Eye (tissue), 1 donor: ENCODE measurements at regions not wholly inside any gene's neighbourhood (a gene's known extent, or its start where the extent isn't known, plus 50 kb on each side); places are given as distances from the start of the nearest gene placed in this dataset.
"Not testable (repeated sequence)": the region's sequence is repeated elsewhere in the genome, so short reads cannot be mapped to it uniquely, and the experiment has no call there.

Source experiments
- DNase-seq: peaks from one replicate; pipeline ENCODE4 v3.0.0-alpha.2; 2015

DNA sequence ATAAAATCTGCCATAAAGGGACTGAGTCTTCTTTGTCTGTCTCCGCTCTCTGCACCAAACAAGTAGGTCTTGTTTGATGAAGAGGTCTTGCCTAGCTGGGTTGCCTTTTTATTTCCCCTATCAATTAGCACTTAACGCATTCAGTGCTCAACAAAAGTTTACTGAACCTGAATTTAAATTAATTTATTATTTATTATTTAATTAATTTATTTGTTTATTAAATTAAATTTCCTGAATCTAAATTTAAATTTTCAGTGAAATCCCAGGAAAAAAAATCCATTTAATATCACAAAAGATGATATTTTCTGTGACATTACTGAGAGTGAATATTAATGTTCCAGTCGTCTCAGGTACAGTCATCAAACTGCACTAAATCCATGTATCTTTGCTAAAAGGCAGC is 164.9 kb upstream of the AGTR1 start:
- DNase-seq: no peak

DNA sequence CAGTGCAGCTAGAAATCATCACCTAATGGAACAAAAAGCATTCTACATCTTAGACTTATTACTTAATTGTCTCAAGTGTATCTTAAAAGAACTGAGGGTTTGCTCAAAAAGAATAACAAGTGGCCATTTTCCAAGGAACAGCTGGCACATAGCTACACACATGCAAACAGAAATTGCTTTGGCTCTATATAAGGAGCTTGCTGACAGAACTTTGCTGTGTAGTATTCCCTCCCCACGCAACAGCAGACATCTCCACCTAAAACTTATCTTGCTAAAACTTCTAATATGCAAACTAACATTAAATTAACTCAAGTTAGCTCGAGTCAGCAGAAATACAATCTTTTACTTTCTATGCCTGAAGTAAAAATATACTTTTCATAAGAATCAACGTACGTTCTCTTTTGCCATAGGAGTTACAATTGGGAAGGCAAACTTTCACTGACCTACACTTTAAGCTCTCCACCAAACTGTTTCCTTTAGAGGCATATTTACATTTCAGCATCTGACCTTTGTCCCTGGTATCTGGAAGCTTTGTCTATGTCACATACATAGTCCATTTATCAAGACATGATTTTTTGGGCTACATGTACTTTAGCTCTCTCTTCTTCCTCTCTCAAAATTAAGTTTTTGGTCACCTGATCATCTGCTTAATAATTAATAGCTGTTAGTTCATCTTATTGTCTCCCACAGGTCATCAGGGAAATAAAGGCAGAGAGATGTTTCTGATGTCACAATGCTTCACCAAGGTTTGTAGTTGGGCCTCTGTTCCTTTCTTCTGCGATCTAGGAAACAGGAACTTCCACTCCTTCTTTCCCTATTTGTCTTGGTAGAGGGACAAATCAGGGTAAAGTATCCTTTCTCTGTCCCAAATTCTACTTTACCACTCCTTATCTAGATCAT is 163.4 kb upstream of the AGTR1 start:
- no peak for DNase-seq

DNA sequence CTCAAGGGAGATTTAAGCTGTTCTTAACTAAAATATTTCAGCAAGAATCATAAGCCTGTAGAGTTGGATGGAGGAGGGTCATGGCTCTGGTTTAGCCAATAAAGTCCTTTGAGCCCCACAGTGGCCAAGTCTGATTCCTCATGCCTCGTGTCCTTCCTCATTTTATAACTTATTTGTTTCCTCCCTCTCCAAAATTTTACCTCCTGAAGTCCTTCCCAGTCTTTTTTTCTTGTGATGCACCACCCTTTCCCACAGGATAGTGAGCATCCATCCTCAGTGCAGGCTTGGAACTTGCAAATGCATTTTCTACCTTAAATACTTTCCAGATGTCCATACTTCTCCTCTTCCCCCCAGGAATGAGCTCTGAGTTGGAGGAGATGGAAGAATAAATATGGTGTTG is 162.7 kb upstream of the AGTR1 start:
- no peak for DNase-seq

DNA sequence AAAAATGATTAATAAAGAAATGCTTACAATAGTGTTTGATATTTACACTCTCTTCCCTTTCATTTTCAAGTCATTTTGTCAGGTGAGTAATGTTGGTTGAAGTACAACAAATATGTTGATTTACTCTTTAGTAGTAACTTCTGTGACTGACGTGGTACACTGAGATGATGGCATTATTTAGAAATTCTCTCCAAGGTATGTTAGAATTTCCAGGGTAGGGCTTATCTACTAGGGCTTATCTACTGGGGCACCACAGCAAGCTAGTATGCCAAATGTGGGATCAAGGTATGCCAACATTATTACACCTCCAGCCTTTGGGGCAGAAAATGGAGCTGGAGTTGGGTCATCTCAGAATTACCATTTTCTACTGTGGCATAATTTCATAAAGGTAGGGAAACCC is 157.4 kb upstream of the AGTR1 start:
- DNase-seq: no peak

DNA sequence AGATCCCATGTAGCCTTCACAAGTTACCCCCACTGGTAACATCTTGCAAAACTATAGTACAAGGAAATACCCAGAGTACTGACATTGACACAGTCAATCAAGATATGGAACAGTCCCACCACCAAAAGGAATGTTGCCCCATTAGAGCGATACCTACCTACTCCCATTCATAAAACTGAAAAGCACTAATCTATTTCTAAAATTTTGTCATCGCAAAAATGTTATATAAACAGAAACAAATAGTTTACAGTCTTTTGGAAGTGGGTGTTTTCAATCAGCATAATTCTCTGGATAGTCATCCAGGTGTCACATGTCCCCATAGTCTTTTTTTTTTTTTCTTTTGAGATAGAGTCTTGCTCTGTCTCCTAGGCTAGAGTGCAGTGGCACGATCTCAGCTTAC is 156.9 kb upstream of the AGTR1 start:
- DNase-seq: no peak

DNA sequence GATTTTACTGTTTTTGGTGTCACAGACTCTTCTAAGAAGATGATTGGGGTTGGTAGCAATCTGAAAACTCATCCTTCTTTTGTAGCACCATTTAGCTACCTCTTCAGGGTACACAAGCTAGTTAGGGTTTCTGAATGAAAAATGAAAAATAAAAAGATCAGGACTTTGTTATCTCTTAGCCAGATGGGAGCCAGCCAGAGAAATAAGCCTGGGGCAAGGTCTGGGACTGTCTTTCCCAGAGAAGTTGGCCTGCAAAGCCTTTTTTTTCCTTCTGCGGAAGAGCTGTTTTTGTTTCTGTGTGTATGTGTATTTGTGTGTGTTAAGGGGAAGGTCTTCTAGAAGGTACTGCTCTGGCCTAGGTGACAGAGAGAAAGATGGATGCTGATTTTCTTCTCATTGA is 150.7 kb upstream of the AGTR1 start:
- no peak for DNase-seq

DNA sequence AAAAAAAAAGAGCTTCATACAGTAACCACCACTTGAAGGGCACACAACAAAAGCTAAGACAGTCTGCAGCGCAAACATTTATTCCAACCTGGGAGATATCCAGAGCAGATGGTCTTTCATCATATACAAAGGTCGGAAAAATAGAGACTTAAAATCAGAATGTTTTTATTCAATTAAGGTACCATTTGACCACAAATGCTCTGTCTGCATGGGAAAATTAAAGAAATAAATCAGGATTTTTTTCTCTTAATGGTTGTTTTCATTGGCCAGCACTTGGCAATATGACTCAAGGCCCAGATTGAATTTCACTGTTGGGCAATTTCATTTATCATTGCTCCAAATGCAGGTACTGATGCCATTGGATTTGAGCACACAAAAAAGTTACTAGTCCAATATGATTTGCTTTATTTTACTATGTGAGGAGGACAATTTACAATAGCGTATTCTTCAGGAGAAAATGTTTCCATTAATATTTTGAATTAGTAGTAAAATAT is 145.9 kb upstream of the AGTR1 start:
- no peak for DNase-seq

DNA sequence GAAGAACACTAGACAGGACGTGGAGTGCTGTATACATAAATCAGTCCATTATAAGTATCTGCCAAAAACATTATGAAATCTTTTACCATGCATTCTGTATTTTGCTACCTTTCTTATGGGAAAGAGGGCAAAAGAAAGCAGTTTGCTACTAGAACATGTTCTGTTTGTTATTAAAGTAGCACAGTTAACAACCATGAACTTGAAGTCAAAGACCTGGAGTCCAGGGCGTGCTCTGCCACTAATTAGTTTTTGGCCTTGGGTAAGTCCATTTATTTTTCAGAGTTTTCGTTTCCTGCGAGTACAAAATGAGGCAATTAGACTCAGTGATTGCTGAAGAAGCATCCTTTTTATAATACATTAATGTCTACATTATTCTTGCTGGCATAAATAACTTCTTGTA is 143.3 kb upstream of the AGTR1 start:
- no peak for DNase-seq

DNA sequence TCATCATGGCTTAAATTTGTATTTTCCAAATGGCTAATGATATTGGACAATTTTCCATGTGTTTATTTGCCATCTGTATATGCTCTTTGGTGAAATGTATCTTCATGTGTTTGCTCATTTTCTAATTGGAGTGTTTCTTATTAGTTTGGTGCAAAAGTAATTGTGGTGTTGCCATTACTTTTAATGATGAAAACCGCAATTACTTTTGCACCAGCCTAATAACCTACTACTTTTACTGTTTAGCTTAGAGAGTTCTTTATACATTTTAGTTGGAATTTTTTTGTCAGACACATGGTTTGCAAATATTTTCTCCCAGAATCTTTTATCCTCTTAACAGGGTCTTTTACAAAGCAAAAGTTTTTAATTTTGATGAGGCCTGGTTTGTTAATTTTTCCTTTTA is 141.0 kb upstream of the AGTR1 start:
- no peak for DNase-seq

DNA sequence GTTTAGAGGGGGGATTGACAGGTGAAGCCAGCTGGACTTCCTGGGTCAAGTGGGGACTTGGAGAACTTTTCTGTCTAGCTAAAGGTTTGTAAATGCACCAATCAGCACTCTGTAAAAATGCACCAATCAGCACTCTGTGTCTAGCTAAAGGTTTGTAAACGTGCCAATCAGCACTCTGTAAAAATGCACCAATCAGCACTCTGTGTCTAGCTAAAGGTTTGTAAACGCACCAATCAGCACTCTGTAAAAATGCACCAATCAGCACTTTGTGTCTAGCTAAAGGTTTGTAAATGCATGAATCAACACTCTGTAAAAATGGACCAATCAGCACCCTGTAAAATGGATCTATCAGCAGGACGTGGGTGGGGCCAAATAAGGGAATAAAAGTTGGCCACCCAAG is 120.1 kb upstream of the AGTR1 start:
- not testable (repeated sequence) for DNase-seq

DNA sequence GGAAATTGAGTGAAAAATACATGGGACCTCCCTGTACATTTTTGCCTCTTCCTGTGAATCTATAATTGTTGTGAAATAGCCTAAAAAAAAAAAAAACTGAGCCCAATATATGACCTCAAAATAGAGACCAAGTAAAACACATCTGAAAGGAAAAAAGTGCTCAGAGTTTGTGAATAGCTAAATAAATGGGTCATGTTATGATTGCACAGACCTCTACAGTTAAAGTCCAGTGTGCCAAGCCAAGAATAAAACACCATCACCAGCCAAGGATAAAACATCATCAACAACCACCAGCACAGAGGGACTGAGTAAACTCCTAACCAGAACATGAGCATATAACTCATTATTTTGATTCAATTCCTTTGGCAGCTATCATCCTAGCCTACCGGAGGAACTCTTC is 115.6 kb upstream of the AGTR1 start:
- no peak for DNase-seq

DNA sequence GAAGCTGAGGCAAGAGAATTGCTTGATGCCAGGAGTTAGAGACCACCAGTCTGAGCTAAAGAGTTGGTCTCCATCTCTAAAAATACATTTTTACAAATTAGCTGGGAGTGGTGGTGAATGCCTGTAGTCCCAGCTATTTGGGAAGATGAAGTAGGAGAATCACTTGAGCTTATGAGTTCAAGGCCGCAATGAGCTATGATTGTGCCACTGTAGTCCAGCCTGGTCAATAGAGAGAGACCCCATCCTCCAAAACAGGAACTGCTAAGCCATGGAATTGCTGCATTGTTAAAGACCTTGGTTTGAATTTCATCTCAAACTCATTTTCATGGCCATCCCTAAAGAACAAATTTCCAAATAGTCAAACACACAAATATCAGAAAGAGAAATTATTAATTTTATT is 113.9 kb upstream of the AGTR1 start:
- no peak for DNase-seq

DNA sequence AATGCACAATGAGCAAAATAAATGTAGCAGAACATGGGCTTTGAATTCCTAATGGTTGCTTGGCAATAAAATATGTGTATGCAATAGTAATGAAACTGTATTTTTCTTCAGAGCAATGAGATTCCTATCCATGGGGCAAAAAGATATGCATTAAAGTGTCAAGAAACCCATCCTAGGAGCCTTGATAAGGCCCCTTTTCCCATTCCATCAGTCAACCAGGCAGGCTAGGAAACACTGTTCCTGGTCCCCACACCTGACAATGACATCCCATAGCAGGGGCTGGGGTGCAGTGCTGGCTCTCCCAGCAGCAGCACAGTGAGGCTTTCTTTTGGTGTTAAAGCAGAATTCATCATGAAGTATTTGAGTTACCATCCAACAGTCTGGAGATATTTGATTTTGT is 113.3 kb upstream of the AGTR1 start:
- no peak for DNase-seq

DNA sequence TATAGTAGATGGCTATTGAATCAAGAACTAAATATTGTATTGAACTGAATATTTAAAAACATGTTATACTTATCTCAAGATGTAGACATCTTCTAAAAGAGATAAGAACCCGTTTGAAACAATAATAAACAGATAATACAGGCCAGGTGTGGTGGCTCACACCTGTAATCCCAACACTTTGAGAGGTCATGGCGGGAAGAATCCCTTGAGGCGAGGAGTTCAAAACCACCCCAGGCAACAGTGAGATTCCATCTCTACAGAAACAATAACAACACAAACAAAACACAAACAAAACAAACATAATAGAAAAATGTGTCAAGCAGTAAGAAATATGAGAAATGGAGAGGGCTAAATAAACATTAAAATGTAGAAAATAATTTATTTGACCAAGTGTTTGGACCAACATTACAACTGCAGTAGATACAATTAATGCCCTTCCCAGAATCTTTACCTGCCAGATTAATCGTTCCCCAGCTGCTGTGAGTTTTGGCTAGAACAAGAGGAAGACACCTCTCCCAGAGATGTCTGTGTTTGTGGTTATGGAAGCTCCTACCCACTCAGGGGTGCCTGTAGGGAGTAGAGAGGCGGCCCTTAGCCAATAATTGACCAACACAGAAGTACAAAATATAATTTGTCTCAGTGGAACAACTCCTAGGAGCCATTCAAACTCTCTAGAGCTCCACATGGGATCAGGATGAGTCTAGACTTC is 111.9 kb upstream of the AGTR1 start:
- no peak for DNase-seq

DNA sequence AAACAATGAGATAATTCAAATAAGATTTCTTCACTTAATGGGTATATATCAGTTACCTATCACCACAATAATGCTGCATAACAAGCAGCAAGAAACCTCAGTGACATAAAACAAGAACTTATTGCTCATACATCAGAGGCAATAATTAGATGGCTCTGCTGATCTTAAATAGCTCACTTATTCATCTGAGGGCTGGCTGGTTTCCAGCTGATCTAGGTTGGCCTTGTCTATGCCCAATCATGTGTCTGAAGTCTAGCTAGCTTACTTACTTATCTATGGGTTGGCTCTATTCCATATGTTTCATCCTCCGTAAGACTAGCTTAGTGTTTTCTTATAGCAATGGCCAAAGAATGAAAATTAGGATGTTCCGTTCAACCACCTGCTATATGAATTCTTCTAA is 109.4 kb upstream of the AGTR1 start:
- DNase-seq: no peak

DNA sequence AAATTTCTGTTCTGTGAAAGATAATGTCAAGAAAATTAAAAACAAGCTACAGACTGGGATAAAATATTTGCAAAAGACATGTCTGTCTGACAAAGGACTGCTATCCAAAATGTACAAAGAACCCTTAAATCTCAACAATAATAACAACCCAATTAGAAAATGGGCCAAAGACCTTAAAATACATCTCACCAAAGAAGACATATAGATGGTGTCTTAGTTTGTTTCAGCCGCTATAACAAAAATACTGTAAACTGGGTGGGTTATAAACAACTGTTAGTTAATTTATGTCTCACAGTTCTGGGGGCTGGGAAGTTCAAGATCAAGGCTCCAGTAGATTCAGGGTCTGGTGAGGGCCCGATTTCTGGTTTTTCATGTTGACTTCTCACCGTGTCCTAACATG is 106.2 kb upstream of the AGTR1 start:
- no peak for DNase-seq

DNA sequence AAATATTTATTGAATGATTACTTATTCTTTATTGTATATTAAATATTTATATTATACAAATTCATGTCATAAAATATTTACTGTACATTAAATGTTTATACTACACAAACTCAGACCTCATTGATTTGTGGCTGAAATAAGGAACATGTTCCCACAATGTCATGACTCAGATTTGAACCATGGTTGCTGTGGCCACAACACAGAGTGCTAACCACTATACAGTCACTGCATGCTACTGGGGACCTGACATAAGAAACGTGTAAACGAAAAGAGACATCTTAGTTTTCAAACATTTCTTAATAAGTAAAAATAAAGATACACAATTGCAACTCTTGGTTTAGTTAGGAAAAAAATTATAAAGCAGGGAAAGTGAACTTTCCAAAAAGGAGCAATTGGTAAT is 99.1 kb upstream of the AGTR1 start:
- DNase-seq: no peak

DNA sequence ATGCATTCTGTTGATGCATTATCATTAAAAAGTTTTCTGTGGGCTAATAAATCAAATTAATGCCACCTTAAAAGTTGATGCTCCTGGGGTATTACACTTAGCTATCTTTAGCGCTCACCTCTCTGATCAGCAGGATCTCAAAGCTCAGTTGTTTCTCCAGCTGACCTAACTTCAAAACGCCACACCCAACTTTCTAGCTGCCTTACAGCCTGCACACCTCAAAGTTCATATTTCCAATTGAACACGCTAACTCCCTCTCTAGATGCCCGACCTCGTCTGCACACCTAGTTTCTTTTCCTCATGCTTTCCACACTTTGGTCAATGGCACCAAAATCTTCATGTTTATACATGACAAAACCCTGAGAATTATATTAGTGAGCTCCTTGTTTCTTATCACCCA is 98.2 kb upstream of the AGTR1 start:
- no peak for DNase-seq

DNA sequence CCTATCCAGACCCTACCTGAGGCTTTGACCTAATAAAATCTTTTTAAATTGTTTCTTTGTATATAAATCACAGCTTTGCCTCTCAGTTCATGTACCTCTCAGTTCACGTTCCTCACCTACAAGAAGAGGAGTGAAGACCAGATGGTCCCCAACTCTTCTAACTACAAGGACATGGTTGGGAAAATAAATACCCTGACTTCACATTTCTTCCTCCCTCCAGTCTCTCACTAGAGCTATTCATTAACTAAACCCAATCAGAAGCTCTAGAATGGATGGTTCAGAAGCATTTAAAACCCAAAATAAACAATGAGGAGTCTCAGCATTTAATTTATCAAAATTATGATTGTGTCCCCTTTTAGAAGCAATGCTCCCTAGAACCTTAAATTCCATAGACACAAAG is 97.3 kb upstream of the AGTR1 start:
- no peak for DNase-seq

DNA sequence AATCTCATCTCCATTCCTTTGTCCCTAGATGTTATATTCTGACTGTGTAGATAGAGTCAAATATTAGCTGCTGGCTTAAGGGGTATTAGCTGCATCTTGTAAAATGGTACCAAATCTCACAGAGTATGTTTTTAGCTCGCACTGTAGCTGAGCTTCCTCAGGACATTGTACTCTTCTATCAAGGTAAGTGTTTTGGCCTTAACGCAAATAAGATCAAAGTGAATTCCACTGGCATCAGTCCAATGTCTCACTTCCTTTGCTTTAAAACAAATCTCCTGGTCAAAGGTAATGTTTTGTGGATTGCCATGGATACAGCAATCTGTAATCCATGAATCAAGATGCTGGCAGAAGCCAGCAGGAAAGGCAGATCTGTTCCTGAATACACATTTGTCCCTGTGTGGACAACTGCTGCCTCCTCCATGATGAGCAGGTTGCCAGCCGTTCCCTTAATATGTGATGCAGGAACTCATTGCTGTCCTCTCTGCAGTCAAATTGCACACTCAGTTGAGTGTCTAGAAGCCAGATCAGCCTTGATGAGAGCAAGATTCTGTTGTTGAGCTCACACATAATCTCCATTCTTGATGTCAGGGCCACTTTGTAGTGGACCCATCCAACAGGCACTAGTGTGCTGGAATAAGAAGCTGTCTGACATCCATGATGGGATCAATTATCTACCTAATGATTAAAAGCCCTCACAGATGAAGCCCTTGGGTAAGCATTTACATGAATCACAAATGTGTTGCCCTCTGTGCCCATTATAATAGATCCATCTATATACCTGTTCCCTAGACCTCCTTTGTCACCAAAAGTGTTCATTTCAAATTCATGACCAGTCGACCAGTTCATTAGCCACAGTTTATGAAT is 96.6 kb upstream of the AGTR1 start:
- no peak for DNase-seq

DNA sequence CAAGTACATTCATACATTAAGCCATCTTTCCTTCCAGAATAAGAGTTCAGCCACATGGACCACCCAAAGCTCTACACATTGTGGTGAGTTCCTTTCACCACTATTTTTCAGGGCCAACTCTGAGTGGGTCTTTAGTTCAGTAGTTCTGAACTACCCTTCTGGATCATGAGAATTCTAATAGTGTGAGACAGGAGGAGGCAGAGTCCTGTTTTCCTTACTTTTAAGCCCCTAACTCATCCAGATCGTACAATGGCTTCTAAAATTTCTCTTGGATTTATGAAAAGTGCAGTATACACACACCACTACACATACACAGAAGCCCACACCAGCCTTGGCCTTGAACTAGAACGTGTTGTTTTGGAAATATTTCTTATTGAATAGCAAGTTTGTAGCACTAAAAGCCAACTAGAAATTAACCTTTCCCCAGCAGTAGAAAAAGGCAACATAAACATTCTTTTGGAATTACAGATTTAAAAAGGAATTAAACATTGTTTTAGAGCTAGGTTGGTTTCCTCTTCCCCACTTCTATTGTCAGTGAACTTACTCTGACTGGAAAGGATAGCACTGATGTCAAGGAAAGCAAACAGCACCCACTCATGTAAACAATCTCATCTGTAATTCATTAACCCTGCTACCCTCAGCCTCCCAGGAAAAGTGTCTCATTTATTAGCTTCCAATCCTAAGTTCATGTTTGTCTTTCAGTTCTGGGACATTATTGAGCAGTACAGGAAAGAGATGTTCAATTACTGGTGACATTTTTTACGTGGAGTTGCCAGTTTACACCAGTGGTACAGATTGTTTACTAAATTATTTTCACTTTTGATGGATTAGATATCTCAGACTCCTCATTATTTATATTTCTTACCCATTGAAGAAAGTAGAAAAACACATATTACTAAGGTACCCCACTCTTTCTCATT is 95.7 kb upstream of the AGTR1 start:
- DNase-seq: no peak
